ENCODE measurements at regions not wholly inside any gene's neighbourhood (a gene's known extent, or its start where the extent isn't known, plus 50 kb on each side); places are given as distances from the start of the nearest gene placed in this dataset.

DNA sequence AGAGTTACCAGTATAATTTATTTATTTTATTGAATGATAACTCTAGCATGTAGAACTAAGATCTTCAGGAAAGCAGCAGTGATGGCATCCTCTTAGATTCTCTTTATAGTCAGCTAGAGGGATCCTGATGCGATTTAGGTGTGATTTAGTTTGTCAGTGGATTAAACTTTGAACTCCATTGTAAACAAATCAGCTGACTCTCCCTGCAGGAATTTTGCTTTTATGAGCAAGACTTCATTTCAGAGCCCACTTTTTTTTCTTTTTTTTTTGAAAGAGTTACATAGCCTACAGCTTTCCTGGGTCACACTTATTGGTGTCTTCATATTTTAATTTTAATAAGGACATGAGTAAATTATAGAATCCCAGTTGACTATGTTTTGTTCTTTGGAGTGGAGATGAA, 93.8 kb upstream of the SEMA6A start:
- Histone ChIP-seq H4K20me1 (replicated peaks; ENCODE audit: insufficient read depth) (no peaks in the 10 kb centered on the region), H3K27me3 (ENCODE audit: insufficient read depth) (no peaks in the 10 kb centered on the region), H3F3A (replicated peaks; ENCODE audit: low read depth) (no peaks in the 10 kb centered on the region), H3K9me2 (ENCODE audit: insufficient read depth) (peaks cover 18% of the 10 kb centered on the region), H3K36me3 (ENCODE audit: insufficient read depth) (no peaks in the 10 kb centered on the region), H3K4me3 (no peak overlapping the region), H3K79me2 (replicated peaks; ENCODE audit: insufficient read depth) (no peaks in the 10 kb centered on the region), H2AFZ (no peak overlapping the region), H3K4me2 (no peak overlapping the region), H3K4me1 (ENCODE audit: insufficient read depth) (no peaks in the 10 kb centered on the region), H3K27ac (ENCODE audit: low read depth) (no peak overlapping the region)
- Mint-ChIP-seq H3K4me3 (no peak overlapping the region), H3K27ac (no peak overlapping the region), H3K4me1 (peaks cover 3% of the 10 kb centered on the region; the same call in 1 of the 3 replicates), H3K27me3 (ENCODE audit: insufficient read depth, low read depth, poor library complexity) (no peaks in the 10 kb centered on the region), H3K9me3 (0 out of 3 replicates have a peak, but pooled peaks cover 2% of the 10 kb centered on the region), H3K36me3 (ENCODE audit: low read depth) (no peaks in the 10 kb centered on the region)
- no peak for TF ChIP-seq EZH2phosphoT487 (IDR thresholded peaks at IDR 0.05; ENCODE audit: unreplicated experiment)
- no peak for TF ChIP-seq ZNF114 (CRISPR knock-in tag; IDR thresholded peaks at IDR 0.05)
- TF ChIP-seq, protein P1, sequence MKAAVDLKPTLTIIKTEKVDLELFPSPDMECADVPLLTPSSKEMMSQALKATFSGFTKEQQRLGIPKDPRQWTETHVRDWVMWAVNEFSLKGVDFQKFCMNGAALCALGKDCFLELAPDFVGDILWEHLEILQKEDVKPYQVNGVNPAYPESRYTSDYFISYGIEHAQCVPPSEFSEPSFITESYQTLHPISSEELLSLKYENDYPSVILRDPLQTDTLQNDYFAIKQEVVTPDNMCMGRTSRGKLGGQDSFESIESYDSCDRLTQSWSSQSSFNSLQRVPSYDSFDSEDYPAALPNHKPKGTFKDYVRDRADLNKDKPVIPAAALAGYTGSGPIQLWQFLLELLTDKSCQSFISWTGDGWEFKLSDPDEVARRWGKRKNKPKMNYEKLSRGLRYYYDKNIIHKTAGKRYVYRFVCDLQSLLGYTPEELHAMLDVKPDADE (IDR thresholded peaks at IDR 0.05) = no peak
- no peak for TF ChIP-seq CREB1 (CRISPR knock-in tag; IDR thresholded peaks at IDR 0.05; ENCODE audit: low read depth)
- TF ChIP-seq, protein P2, sequence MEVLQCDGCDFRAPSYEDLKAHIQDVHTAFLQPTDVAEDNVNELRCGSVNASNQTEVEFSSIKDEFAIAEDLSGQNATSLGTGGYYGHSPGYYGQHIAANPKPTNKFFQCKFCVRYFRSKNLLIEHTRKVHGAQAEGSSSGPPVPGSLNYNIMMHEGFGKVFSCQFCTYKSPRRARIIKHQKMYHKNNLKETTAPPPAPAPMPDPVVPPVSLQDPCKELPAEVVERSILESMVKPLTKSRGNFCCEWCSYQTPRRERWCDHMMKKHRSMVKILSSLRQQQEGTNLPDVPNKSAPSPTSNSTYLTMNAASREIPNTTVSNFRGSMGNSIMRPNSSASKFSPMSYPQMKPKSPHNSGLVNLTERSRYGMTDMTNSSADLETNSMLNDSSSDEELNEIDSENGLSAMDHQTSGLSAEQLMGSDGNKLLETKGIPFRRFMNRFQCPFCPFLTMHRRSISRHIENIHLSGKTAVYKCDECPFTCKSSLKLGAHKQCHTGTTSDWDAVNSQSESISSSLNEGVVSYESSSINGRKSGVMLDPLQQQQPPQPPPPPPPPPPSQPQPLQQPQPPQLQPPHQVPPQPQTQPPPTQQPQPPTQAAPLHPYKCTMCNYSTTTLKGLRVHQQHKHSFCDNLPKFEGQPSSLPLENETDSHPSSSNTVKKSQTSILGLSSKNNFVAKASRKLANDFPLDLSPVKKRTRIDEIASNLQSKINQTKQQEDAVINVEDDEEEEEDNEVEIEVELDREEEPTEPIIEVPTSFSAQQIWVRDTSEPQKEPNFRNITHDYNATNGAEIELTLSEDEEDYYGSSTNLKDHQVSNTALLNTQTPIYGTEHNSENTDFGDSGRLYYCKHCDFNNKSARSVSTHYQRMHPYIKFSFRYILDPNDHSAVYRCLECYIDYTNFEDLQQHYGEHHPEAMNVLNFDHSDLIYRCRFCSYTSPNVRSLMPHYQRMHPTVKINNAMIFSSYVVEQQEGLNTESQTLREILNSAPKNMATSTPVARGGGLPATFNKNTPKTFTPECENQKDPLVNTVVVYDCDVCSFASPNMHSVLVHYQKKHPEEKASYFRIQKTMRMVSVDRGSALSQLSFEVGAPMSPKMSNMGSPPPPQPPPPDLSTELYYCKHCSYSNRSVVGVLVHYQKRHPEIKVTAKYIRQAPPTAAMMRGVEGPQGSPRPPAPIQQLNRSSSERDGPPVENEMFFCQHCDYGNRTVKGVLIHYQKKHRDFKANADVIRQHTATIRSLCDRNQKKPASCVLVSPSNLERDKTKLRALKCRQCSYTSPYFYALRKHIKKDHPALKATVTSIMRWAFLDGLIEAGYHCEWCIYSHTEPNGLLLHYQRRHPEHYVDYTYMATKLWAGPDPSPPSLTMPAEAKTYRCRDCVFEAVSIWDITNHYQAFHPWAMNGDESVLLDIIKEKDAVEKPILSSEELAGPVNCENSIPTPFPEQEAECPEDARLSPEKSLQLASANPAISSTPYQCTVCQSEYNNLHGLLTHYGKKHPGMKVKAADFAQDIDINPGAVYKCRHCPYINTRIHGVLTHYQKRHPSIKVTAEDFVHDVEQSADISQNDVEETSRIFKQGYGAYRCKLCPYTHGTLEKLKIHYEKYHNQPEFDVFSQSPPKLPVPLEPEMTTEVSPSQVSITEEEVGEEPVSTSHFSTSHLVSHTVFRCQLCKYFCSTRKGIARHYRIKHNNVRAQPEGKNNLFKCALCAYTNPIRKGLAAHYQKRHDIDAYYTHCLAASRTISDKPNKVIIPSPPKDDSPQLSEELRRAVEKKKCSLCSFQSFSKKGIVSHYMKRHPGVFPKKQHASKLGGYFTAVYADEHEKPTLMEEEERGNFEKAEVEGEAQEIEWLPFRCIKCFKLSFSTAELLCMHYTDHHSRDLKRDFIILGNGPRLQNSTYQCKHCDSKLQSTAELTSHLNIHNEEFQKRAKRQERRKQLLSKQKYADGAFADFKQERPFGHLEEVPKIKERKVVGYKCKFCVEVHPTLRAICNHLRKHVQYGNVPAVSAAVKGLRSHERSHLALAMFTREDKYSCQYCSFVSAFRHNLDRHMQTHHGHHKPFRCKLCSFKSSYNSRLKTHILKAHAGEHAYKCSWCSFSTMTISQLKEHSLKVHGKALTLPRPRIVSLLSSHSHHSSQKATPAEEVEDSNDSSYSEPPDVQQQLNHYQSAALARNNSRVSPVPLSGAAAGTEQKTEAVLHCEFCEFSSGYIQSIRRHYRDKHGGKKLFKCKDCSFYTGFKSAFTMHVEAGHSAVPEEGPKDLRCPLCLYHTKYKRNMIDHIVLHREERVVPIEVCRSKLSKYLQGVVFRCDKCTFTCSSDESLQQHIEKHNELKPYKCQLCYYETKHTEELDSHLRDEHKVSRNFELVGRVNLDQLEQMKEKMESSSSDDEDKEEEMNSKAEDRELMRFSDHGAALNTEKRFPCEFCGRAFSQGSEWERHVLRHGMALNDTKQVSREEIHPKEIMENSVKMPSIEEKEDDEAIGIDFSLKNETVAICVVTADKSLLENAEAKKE (CRISPR knock-in tag; IDR thresholded peaks at IDR 0.05) = no peak
- no peak for TF ChIP-seq NANOG (IDR thresholded peaks at IDR 0.05; ENCODE audit: borderline replicate concordance)
- no peak for TF ChIP-seq JUNB (IDR thresholded peaks at IDR 0.05; ENCODE audit: unreplicated experiment)
- no peak for TF ChIP-seq STAT1 (IDR thresholded peaks at IDR 0.05; ENCODE audit: unreplicated experiment)
- TF ChIP-seq, protein P3, sequence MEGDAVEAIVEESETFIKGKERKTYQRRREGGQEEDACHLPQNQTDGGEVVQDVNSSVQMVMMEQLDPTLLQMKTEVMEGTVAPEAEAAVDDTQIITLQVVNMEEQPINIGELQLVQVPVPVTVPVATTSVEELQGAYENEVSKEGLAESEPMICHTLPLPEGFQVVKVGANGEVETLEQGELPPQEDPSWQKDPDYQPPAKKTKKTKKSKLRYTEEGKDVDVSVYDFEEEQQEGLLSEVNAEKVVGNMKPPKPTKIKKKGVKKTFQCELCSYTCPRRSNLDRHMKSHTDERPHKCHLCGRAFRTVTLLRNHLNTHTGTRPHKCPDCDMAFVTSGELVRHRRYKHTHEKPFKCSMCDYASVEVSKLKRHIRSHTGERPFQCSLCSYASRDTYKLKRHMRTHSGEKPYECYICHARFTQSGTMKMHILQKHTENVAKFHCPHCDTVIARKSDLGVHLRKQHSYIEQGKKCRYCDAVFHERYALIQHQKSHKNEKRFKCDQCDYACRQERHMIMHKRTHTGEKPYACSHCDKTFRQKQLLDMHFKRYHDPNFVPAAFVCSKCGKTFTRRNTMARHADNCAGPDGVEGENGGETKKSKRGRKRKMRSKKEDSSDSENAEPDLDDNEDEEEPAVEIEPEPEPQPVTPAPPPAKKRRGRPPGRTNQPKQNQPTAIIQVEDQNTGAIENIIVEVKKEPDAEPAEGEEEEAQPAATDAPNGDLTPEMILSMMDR (conservative IDR thresholded peaks at IDR 0.05; ENCODE audit: low read depth in 2 of 2) = no peak
- no peak for TF ChIP-seq POLR2AphosphoS5 (IDR thresholded peaks at IDR 0.05; ENCODE audit: low read depth)
- no peak for TF ChIP-seq ZNF331 (CRISPR knock-in tag; IDR thresholded peaks at IDR 0.05; ENCODE audit: low read depth)
- ATAC-seq (no peak), DNase-seq (ENCODE audit: low spot score) (no peak)

Measured in GM23338 (cell line).